Left ventricle myocardium superior (tissue), 1 donor: ENCODE measurements at regions not wholly inside any gene's neighbourhood (a gene's known extent, or its start where the extent isn't known, plus 50 kb on each side); places are given as distances from the start of the nearest gene placed in this dataset.
"Not testable (repeated sequence)": the region's sequence is repeated elsewhere in the genome, so short reads cannot be mapped to it uniquely, and the experiment has no call there.

Source experiments
- ATAC-seq: fragments of 200-7000 bp; cut with Tn5 transposase; one replicate; pipeline ENCODE4 v1.9.1; 2020; ENCODE audit warnings: mild to moderate bottlenecking, moderate library complexity
- DNase-seq: peaks from one replicate; pipeline ENCODE4 v3.0.0-alpha.2; 2020
- intact Hi-C: fragments of 100-400 bp; cut with micrococcal nuclease; formaldehyde crosslinking; loops from one replicate; pipeline ENCODE4 v1.11.0; 2022
- donor health status: DM: no; HTN: yes; CAD: no; lungs with severe emphysema.

DNA sequence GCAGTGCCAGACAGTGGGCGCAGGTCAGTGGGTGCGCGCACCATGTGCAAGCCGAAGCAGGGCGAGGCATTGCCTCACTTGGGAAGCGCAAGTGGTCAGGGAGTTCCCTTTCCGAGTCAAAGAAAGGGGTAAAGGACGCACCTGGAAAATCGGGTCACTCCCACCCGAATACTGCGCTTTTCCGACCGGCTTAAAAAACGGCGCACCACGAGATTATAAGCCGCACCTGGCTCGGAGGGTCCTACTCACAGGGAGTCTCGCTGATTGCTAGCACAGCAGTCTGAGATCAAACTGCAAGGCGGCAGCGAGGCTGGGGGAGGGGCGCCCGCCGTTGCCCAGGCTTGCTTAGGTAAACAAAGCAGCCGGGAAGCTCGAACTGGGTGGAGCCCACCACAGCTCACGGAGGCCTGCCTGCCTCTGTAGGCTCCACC is 77.9 kb downstream of the NR4A2 start:
- intact Hi-C loops, ATAC-seq: not testable (repeated sequence)

DNA sequence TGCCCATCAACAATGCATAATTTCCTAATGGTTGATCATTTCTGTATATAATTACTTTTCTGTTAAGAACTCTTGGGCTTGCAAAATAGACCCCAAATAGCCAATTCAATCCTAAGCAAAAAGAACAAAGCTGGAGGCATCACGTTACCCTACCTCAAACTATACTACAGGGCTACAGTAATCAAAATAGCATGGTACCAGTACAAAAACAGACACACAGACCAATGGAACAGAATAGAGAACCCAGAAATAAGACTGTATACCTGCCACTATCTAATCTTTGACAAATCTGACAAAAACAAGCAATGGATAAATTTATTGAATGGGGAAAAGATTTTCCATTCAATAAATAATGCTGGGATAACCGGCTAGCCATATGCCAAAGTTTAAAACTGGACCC is 78.8 kb downstream of the NR4A2 start:
- intact Hi-C loops = no loop called here
- DNase-seq = no peak
- ATAC-seq = no peak

More for the DNA sequence above, 77.9 kb downstream of the NR4A2 start:
- not testable (repeated sequence) for DNase-seq

DNA sequence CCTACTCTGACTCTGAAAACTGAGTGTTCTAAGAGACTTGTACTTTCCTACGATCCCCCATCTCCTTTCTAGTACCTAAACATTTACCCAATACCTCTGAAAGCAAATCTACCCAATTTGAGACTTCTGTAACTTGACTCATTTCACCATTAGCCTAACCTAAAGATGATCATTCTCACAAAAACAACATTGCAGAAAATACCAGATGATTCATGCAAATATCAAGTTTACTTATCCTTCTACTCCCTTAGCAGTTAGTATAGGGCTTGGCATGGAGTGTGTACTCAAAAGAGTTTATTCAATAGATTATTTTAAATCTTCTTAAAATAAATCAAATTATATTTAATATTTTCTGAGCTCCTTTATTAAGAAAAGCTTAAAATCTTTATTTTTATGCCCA is 89.6 kb downstream of the NR4A2 start:
- no peak for DNase-seq
- intact Hi-C loops = no loop called here
- ATAC-seq = no peak

DNA sequence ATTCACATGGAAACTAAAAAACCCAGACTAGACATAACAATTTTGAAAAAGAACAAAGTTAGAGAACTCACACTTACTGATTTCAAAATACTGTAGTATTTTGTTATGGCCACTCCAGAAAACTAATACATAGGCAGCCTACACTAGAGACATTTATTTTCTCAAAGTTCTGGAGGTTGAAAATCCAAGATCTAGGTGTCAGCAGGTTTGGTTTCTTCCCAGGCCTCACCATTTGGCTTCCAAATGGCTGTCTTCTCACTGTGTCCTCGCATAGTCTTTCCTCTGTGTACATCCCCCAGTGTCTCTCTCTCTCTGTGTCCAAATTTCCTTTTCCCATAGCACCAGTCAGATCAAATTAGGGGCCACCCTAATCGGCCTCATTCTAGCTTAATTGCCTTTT is 95.0 kb downstream of the NR4A2 start:
- intact Hi-C loops = no loop called here
- ATAC-seq (no peak), DNase-seq (no peak)

DNA sequence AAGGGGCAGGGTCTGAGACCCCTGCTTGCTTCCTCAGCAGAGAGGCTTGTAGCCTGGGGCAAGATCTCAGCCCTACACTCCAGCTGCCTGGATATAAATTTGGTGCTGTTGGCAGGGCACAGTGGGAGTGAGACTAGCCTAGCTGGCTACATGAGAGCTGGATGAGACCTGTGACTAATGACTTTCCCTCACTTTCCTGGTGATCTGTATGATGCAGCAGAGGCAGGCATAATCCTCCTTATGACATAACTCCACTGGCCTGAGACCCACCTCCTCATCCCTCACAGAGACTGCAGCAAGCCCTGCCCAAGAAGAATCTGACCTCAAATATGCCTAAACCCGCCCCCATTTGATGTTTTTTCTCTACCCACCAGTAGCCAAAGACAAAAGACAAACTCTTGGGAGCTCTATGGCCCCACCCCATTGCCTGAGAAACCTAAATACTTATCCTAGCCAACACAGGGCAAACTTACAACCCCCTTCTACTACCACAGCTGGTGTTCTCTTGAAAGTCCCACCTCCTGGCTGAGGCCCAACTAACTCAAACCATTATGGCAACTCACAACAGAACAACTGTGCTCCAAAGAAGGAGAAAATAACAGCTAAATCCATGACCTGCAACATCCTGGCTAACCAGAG is 102.7 kb downstream of the NR4A2 start:
- DNase-seq = no peak
- intact Hi-C loops = no loop called here
- no peak for ATAC-seq

DNA sequence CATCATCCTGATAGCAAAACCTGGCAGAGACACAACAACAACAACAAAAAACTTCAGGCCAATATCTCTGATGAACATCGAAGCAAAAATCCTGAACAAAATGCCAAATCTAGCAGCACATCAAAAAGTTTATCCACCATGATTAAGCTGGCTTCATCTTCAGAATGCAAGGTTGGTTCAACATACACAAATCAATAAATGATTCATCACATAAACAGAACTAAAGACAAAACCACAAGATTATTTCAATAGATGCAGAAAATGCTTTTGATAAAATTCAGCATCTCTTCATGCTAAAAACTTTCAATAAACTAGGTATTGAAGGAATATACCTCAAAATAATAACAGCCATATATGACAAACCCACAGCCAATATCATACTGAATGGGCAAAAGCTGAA is 109.2 kb downstream of the NR4A2 start:
- intact Hi-C loops, DNase-seq, ATAC-seq: not testable (repeated sequence)

DNA sequence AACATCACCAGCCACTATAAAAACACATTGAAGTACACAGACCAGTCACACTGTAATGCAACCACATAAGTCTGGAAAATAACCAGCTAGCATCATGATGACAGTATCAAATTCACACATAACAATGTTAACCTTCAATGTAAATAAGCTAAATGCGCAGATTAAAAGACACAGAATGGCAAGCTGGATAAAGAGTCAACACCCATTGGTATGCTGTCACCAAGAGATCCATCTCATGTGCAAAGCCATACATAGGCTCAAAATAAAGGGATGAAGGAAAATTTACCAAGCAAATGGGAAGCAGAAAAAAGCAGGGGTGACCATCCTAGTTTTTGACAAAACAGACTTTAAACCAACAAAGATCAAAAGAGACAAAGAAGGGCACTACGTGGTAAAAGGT is 110.8 kb downstream of the NR4A2 start:
- DNase-seq (no peak), ATAC-seq (no peak)
- intact Hi-C loops = no loop called here

DNA sequence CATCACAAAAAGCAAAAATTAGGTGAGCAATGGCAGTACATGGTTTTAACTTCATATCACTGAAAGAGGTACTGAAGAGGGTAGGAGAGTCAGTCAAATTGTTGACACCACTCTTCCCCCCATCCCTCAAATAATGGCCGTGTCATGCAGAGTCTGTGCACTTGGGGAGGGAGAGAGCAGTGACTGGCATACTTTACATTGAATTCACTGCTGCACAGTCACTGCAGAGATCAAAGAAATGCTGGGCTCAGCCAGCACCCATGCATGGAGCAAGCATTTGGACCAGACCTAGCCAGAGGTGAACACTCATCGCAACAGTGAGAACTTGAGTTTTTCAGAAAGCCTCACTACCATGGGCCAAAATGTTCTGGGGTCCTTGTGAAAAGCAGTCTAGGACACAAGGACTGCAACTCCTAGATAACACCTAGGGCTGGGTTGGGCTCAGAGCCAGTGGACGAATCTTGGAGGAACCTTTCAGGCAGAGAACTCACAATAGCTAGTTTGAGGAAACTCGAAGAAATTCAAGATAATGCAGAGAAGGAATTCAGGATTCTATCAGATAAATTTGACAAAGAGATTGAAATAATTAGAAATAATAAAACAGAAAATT is 112.9 kb downstream of the NR4A2 start:
- intact Hi-C loops = no loop called here
- DNase-seq = no peak
- no peak for ATAC-seq

DNA sequence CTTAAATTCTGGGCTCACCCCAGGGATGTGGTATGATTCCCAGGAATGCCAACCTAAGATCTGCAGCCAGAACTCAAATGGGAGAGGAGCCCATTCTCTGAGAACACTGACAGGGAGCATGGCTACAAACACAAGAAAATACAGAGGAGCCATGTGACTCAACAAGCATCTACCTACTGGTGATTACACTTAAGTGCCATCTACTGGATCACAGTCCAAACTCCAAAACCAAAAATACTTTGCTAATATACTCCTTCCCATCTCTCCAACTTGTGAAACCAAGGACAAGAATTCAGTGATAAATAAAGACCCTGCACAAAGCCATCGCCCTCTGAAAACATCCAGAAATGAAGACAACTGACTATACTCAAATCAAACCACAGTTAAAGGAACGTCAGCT is 116.9 kb downstream of the NR4A2 start:
- intact Hi-C loops = no loop called here

DNA sequence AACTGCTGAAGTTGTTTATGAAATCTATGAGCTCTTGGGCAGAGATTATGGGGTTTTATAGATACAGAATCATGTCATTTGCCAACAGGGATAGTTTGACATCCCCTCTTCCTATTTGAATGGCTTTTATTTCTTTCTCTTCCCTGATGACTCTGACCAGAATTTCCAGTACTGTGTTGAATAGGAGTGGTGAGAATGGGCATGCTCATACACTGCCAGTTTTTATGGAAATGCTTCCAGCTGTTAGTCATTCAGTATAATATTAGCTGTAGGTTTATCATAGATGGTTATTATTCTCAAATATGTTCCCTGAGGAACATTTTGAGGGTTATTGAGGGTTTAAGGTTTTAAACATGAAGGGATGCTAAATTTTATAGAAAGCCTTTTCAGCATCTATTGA is 121.2 kb downstream of the NR4A2 start:
- no peak for DNase-seq
- intact Hi-C loops = no loop called here
- ATAC-seq = no peak

More for the DNA sequence above, 116.9 kb downstream of the NR4A2 start:
- ATAC-seq (no peak), DNase-seq (no peak)

DNA sequence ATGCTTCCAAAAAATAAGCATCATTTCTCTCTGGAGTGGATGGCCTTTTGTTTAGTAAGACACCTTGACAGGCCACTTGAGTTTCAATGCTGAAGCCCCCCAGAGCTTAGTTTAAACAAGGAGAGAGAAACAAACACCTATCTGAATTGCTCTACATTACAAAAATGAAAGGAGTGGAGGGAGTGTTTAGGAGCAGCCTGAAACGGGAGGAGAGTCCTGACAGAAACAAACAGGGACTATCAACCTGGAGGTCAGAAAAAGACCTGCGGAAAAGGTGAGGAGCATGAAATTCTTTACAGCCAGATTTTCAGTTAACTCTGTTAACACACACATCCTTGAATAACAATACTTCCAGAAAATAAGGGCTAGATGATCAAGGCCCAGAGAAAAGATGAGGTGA is 126.2 kb downstream of the NR4A2 start:
- DNase-seq (no peak), ATAC-seq (no peak)
- intact Hi-C loops = no loop called here

DNA sequence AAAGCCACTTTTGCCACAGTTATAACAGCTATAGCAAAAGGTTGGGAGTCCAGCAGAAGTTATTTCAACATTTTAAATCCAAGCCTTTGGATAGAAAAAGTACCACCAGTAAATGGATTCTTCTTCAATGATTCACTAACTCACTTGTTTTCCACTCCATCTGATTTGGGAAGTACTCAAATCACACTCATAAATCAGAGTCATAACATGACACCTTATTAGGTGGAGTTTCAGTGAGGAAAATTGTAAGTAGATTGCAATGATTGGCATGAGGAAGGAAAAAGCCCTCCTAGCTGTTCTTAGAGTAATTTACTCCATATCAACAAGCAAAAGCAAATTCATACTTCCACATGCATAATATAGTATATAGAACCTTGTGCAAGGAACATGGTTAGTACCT is 132.9 kb downstream of the NR4A2 start:
- DNase-seq (no peak), ATAC-seq (no peak)
- intact Hi-C loops = no loop called here

DNA sequence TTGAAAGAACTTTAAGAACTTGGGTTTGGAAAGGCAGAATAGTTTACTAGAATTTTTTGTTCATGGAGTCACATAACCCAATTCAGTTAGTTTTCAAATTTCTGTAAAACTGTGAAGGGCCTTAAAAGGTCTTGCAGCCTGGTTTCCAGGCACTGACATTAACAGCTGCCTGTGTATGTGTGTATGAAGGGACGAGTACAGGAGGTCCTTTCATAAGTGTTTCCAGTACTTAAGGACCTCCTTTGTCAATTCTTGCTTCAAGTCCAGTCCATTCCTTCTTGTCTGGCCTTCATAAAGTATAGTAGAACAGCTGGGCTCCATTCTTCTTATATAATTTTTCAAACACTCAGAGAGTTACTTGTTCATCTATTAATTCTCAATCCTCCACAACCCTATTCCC is 136.5 kb downstream of the NR4A2 start:
- intact Hi-C loops = no loop called here
- DNase-seq = no peak
- no peak for ATAC-seq

DNA sequence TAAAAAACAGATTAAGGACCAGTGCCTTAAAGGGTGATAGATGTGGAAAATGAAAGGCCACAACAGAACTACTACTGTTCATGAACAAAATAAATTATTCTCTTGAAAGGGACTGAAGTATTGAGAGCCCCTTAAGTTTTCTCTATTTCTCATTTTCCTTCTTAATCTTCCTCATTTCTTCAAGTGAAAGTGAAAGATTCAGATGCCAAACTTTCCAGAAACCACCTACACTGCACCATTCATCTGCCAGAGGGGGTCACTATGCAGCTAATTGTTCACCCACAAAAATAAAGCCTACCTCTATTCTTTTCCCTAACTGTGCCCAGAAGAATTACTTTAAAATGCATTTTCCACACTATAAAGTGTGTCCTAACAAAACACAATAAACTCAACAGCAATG is 140.1 kb downstream of the NR4A2 start:
- no peak for ATAC-seq
- no peak for DNase-seq
- intact Hi-C loops = no loop called here

DNA sequence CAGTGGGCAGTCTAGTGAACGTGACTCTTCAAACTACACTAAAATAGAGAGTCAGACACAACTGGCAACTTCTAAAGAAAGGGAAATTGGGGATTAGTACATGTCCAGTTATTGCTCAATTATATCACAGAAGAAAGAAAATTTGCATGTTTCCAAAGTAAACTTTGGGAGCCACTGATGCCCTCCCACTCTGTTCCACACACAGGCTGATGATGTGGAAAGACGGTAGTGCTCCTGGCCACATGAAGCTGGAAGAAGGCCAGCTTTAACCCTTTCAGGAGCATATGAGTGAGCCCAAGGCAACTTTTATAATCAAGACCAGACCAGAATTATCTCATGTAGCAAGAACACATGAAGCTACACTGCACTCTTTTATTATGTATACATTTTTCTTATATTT is 141.0 kb downstream of the NR4A2 start:
- no peak for ATAC-seq
- intact Hi-C loops = no loop called here

DNA sequence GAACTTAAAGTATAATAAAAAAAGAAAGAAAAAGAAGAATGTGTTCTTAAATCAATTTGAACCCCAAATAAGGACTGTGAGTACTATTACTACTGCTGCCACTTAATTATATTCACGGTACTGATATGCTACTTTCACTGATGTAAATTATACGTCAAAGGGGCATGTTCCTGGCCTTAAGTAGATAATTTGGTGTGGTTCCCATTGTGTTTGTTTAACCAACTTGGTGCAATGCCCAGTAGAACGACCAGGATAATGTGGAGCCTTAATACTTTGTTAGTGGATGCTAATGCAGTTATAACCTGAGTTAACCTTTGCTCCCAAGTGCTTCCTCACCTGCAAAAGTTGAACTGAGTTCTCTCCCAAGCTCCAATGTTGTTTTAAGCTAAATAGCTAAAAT is 142.0 kb downstream of the NR4A2 start:
- intact Hi-C loops = no loop called here
- no peak for DNase-seq
- no peak for ATAC-seq

More for the DNA sequence above, 141.0 kb downstream of the NR4A2 start:
- DNase-seq = no peak

DNA sequence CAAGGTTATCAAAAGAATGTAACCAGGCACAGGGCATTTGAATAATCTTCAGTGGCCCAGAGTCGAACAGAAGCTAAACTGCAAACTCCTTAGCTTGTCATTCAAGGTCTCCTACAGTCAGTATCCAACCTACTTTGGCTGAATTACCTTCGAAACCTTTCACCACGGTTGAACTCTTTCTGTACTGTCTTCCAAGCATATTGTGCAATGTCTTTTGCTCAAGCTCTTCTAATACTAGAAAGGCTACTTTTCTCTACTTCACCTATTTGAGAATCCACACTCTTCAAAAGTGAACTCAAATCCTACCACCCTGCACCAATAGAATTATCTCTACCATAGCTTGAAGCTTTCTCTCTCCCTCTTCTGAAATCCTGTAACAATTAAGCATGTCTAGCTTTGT is 142.9 kb downstream of the NR4A2 start:
- ATAC-seq = no peak
- no peak for DNase-seq
- intact Hi-C loops = no loop called here

DNA sequence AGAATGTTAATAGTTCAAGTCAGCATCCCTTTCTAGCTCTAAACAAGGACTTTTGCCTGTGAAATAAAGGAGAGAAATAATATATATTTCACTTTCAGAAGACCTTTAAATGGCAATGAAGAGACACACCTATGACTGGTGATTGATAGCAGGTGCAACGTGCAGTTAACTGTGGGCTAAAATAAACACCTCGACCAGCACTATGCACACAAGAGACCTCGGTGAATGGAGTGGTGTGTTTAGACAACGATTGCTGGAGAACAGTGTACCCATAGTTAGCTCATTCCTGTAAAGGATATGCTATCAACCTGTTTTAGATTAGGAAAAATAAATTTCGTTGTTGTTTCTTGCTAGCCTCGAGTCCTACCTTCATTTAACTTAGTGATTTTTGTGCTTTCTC is 143.4 kb downstream of the NR4A2 start:
- ATAC-seq (no peak), DNase-seq (no peak)
- intact Hi-C loops = no loop called here

DNA sequence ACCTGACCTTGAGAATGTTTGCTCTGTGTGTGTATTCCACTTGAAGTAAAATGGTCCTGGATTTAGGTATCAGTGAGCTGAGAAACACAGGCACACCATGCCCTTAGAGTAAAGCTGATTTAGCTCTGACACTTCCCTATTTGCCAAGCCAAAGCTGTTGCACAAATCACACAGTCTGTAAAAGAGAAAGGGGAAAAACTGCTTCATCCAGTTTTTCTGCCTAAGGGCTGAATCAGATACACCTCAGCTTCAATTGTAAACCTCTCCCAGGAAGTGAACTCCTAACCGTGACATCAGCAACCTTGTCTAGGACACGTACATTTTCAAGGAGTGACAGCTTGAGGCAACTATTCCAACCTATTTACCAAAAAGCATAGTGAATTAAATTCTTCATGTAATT is 150.4 kb downstream of the NR4A2 start:
- ATAC-seq = no peak

DNA sequence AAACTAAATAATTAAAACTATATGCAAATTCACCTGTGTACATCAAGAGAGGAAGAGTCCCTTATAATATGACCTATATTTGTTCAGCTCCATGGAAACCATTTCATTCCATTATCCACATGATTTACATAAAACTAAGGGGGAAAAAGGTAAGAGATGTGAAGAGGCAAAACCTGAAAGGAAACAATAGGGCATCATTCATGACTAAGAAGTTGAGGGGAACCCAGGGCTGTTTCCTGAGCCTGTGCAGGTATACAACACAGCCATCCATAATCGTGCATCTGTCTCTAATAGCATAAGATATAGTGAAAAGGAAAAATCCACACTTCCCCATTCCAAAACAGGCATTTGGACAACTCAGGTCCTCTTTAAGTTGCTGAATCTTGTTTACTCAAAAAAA is 151.3 kb downstream of the NR4A2 start:
- ATAC-seq = no peak
- intact Hi-C loops = no loop called here

More for the DNA sequence above, 150.4 kb downstream of the NR4A2 start:
- DNase-seq = no peak
- intact Hi-C loops = no loop called here

DNA sequence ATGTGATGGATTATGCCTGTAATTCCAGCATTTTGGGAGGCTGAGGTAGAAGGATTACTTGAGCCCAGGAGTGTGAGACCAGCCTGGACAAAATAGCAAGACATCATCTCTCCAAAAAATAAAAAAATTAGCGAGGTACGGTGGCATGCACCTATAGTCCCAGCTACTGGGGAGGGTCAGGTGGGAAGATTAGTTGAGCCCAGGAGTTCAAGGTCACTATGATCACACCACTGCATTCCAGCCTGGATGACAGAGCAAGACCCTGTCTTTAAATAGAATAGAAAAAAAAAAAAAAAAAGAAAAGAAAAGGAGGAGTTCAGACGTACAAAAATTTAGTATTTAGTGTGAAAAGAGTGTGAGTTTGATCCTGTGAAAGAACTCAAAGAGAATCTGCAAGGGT is 154.9 kb downstream of the NR4A2 start:
- no peak for ATAC-seq
- intact Hi-C loops = no loop called here

More for the DNA sequence above, 151.3 kb downstream of the NR4A2 start:
- DNase-seq = no peak

More for the DNA sequence above, 154.9 kb downstream of the NR4A2 start:
- no peak for DNase-seq
